OCI-LY7 (cell line): ENCODE measurements at regions not wholly inside any gene's neighbourhood (a gene's known extent, or its start where the extent isn't known, plus 50 kb on each side); places are given as distances from the start of the nearest gene placed in this dataset.
"Not testable (repeated sequence)": the region's sequence is repeated elsewhere in the genome, so short reads cannot be mapped to it uniquely, and the experiment has no call there.

Experiments
- CTCF ChIP-seq: fragments of 200-600 bp; sonication (generic); conservative IDR thresholded peaks from 2 replicates; pipeline ENCODE4 v1.5.1; 2014; ENCODE audit warnings: mild to moderate bottlenecking, antibody characterized with exemption, low read length, moderate library complexity, mixed read lengths
- EZH2phosphoT487 ChIP-seq: fragments of 200-600 bp; sonication (generic); IDR thresholded peaks from 2 replicates; pipeline ENCODE4 v1.6.1; 2018; ENCODE audit warnings: low read depth, borderline replicate concordance, mild to moderate bottlenecking, mixed run types, antibody characterized with exemption, low read length, moderate library complexity, mixed read lengths

DNA sequence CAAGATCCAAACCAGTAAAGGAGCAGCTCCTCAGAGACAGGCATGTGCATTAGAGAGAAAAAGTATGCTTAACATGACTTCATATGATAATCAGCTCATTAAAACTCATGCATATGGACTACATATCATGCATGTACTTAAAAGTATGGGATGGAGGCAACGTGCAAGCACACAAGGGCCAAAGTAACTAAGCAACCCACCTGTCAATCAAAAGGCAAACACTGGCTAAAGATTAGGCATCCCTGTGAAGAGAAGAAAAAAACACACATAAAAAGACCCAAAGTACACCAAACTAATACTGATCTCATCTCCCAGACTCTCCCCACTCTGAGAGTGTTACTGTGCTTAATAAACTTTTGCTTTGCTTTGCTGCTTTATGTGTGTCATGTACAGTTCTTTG lies 61.2 kb downstream of the PPIAL4C start:
- TF ChIP-seq CTCF, EZH2phosphoT487: not testable (repeated sequence)
